Nephron progenitor cell (in vitro differentiated cells): ENCODE measurements at regions not wholly inside any gene's neighbourhood (a gene's known extent, or its start where the extent isn't known, plus 50 kb on each side); places are given as distances from the start of the nearest gene placed in this dataset.

Experiments
- DNase-seq: peaks from one replicate; pipeline ENCODE4 v3.0.0; 2021
- H3K27ac Mint-ChIP-seq: 2 replicates; pipeline ENCODE4 v1.8.0; 2021; ENCODE audit warnings: mild to moderate bottlenecking, moderate library complexity, mixed read lengths
- H3K27me3 Mint-ChIP-seq: 2 replicates; pipeline ENCODE4 v1.8.0; 2021; ENCODE audit warnings: mild to moderate bottlenecking, low read depth, mixed read lengths; ENCODE audit not compliant: poor library complexity
- H3K36me3 Mint-ChIP-seq: 2 replicates; pipeline ENCODE4 v1.8.0; 2021; ENCODE audit warnings: low read depth, mixed read lengths
- H3K4me1 Mint-ChIP-seq: 2 replicates; pipeline ENCODE4 v1.8.0; 2021; ENCODE audit warnings: mixed read lengths
- H3K4me3 Mint-ChIP-seq: 2 replicates; pipeline ENCODE4 v1.8.0; 2021; ENCODE audit warnings: mild to moderate bottlenecking, moderate library complexity, mixed read lengths
- H3K9me3 Mint-ChIP-seq: 2 replicates; pipeline ENCODE4 v1.8.0; 2021; ENCODE audit warnings: mild to moderate bottlenecking, moderate library complexity, mixed read lengths
- TF ChIP-seq, protein P1 (sequence below): fragments of 200-600 bp; sonication (generic); IDR thresholded peaks from 2 replicates; pipeline ENCODE4 v1.5.0; 2021; ENCODE audit warnings: antibody characterized with exemption

DNA sequence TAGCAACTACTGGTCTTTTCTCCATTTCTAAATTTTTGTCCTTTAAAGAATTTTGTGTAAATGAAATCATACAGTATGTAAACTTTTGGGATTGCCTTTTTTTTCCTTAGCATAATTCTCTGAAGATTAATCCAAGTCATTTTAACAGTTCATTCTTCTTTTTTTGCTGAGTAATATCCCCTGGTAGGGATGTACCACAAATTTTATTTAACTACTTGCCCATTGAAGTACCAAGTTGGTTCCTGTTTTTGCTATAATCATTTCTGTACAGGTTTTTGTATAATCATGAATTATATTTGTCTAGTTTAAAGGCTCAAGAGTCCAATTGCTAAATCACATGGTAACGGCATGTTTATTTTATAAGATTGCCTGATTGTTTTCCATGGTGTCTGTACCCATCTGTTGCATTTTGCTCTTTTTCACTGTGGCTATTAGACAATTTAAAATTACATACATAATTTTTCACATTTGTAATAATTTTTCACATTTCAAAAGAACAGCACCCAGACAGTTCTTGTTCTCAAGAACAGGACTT, 891.1 kb downstream of the USP25 start:
- TF ChIP-seq, protein P1, sequence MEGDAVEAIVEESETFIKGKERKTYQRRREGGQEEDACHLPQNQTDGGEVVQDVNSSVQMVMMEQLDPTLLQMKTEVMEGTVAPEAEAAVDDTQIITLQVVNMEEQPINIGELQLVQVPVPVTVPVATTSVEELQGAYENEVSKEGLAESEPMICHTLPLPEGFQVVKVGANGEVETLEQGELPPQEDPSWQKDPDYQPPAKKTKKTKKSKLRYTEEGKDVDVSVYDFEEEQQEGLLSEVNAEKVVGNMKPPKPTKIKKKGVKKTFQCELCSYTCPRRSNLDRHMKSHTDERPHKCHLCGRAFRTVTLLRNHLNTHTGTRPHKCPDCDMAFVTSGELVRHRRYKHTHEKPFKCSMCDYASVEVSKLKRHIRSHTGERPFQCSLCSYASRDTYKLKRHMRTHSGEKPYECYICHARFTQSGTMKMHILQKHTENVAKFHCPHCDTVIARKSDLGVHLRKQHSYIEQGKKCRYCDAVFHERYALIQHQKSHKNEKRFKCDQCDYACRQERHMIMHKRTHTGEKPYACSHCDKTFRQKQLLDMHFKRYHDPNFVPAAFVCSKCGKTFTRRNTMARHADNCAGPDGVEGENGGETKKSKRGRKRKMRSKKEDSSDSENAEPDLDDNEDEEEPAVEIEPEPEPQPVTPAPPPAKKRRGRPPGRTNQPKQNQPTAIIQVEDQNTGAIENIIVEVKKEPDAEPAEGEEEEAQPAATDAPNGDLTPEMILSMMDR, result no peak
- H3K27ac Mint-ChIP-seq, result no peak overlapping the region
- H3K4me3 Mint-ChIP-seq, result no peak overlapping the region
- peaks cover 14% of the 10 kb centered on the region for H3K36me3 Mint-ChIP-seq
- peaks cover 10% of the 10 kb centered on the region for H3K4me1 Mint-ChIP-seq
- no peak for DNase-seq
- H3K9me3 Mint-ChIP-seq, result peaks cover 11% of the 10 kb centered on the region
- H3K27me3 Mint-ChIP-seq, result no peaks in the 10 kb centered on the region

DNA sequence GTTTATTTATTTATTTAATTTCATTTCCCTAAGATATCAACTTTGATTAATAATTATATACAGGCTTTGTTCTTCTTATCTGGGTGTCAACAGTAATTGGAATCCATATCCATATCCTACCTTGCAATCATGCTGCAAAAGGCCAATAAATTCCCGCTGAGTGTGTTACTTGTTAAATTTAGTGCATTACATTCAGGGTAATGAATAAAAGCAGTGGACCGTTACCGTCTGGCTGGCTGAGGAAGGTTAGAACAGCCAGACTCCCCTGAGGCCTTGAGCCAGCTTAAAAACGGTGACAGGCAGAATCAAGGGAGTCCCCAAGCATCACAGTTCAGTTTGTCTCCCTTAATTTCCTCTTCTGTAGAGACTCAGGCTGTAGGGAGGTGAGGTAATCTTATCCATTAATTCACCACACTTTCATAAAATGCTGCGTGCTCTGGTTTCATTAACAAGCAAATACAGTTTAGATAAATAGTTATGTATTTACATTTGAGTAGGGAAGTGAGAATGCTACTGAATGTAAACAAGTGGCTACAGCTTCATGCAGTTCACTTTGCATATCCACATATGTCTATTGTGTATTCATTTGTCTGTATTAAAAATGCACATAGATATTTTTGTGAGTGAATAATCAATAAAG, 888.2 kb upstream of the CXADR start:
- peaks cover 3% of the 10 kb centered on the region for H3K27me3 Mint-ChIP-seq
- H3K4me3 Mint-ChIP-seq, result no peak overlapping the region
- TF ChIP-seq, protein P1, result no peak
- H3K4me1 Mint-ChIP-seq, result peaks cover 10% of the 10 kb centered on the region
- no peak overlapping the region for H3K27ac Mint-ChIP-seq
- H3K36me3 Mint-ChIP-seq, result peaks cover 10% of the 10 kb centered on the region
- peak; percentile 20 for DNase-seq
- peaks cover 7% of the 10 kb centered on the region for H3K9me3 Mint-ChIP-seq

DNA sequence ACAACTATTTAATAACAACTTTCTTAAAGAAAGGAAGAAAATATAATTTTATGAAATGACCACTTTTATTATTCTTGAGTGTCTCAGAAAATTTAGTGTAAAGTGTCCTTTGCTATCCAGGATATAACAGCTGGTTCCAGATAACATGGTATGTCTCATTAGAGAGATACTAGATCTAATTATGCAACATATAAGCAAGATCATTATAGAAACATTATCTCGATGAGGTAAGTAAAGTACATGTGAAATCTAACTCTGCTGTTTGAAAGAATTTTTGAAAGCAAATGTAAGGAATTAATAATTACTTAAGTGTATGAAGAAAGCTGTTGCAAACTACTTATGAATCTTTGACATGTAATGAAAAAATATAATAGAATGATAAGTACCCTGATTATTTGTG, 887.4 kb upstream of the CXADR start:
- TF ChIP-seq, protein P1, result no peak
- Mint-ChIP-seq H3K4me3 (no peak overlapping the region), H3K36me3 (peaks cover 10% of the 10 kb centered on the region), H3K27me3 (peaks cover 3% of the 10 kb centered on the region), H3K4me1 (peaks cover 10% of the 10 kb centered on the region), H3K27ac (no peak overlapping the region), H3K9me3 (peaks cover 7% of the 10 kb centered on the region)
- no peak for DNase-seq

DNA sequence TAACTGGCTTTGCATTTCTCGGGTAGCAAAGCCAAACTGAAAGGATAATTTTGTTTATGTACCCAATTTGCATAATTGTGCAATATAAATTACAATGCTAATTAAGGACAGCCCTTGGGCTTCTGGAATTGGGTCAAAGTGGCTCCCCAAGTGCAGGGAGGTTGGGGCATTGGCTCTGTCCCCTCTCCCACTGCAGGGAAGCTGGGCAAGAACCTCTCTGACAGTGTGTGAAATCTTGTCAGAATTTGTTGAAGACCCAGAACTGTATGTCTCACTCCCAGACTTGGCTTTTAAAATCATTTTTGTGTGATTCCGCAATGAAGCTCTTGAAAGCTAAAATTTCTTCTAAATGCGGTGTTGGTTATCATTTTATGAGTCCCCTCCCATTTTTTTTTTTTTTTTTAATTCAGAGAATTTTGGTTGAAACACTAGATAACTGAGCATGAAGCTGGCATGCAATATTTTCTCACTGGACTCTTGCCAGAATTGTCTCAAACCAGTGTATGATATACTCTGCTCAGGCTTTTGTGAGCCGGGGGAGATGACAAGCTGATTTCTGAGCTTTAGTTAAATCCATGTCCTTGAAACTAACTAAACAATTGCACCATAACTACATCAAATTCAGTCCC, 878.9 kb upstream of the CXADR start:
- DNase-seq, result no peak
- Mint-ChIP-seq H3K27ac (no peak overlapping the region), H3K36me3 (no peaks in the 10 kb centered on the region), H3K4me1 (peaks cover 11% of the 10 kb centered on the region), H3K4me3 (no peak overlapping the region), H3K27me3 (no peaks in the 10 kb centered on the region), H3K9me3 (no peaks in the 10 kb centered on the region)
- TF ChIP-seq, protein P1, result no peak

DNA sequence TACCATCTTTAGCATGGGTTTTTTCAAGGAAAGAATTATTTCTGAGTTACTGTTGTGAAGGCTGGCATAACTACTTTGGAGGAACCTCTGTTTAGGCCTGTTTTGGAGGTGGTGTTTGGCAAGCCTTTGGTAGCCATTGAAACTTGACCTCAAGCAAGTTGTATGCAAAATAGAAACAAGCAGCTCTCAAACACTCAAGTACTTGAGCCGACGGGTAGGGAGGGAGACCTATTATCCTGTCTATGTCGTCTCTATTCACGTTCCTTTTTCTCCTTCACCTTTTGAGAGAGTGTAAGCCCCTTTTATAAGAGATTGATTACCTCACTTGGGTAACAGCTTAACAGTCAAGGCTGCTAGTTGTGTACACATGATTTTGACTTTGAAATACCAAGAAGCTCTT, 878.3 kb upstream of the CXADR start:
- TF ChIP-seq, protein P1, result no peak
- no peak overlapping the region for H3K4me3 Mint-ChIP-seq
- no peak overlapping the region for H3K27ac Mint-ChIP-seq
- H3K27me3 Mint-ChIP-seq, result no peaks in the 10 kb centered on the region
- DNase-seq, result no peak
- peaks cover 11% of the 10 kb centered on the region for H3K4me1 Mint-ChIP-seq
- no peaks in the 10 kb centered on the region for H3K36me3 Mint-ChIP-seq
- no peaks in the 10 kb centered on the region for H3K9me3 Mint-ChIP-seq
